Fibroblast of mammary gland (primary cell): ENCODE measurements at regions not wholly inside any gene's neighbourhood (a gene's known extent, or its start where the extent isn't known, plus 50 kb on each side); places are given as distances from the start of the nearest gene placed in this dataset.
"Not testable (repeated sequence)": the region's sequence is repeated elsewhere in the genome, so short reads cannot be mapped to it uniquely, and the experiment has no call there.

Experiments used
- DNase-seq: peaks from one replicate; pipeline ENCODE4 v3.0.0-alpha.2; 2010; ENCODE audit warnings: low read depth
- H3K4me3 ChIP-seq: 2 replicates; pipeline ENCODE4 v1.5.1; 2011; ENCODE audit warnings: low read depth, mild to moderate bottlenecking, low read length, moderate library complexity; ENCODE audit not compliant: control insufficient read depth
- CTCF ChIP-seq: conservative IDR thresholded peaks from 2 replicates; pipeline ENCODE4 v1.5.1; 2011; ENCODE audit warnings: low read depth, low read length, inconsistent platforms; ENCODE audit not compliant: control insufficient read depth, insufficient read depth

DNA sequence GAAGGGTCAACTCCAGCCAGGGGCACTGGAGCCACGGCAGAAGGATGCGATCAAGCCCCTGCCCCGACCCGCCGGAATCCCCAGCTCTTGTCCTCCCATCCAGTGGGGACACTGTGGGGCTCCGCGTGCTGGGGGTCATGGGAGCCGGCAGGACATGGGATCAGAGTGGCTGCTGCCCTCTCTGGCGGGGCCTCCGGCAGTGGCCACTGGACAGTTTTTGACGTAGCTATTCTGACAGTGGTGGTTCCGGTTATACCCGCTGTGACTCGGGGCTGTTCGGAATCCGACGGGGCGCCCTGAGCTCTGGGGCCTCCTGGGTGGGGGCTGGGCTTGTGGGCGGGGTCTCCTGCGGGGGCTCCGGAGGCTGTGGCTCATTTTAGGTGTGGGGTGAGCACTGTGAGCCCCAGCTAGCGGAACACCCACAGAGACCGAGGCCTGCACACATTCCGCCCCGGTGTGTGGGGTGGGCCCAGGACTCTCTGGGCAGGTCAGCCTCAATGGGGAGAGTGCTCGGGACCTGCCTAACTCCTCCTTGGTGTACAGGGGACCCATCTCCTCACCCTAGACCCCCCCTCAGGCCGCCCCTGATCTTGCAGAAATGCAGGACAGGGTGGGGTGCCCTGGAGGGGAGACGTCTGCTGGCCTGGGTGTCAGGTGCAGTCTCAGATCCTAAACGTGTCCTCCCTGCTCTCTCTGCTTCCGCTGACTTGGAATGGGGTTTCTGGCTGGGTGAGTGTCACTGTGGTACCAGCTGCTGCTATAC is 374.2 kb downstream of the TMEM121 start:
- TF ChIP-seq CTCF, result no peak
- H3K4me3 ChIP-seq, result no peak overlapping the region
- no peak for DNase-seq

DNA sequence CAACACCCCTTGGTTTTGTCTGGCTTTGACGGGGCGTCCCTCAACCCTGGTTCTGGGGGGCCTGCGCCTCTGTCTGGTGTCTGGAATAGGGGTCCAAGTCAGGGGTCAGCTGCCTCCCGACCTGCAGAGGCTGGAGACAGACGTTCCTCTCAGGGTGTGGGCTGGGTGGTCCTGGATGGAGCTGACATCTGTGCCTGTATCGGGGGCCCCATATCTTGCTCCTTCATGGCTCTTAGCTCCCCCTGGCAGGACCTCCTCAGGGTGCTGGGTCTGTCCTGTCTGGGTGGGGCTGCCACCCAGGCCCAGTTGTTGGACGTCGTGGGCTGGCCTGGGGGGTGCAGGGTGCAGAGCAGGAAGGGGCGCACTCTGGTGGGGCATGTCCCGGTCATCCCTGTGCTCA is 374.8 kb downstream of the TMEM121 start:
- TF ChIP-seq CTCF, result no peak
- no peak overlapping the region for H3K4me3 ChIP-seq
- DNase-seq, result no peak

- H3K4me3 ChIP-seq, result no peak overlapping the region
- DNase-seq, result no peak
- TF ChIP-seq CTCF, result no peak
These were observed 375.9 kb downstream of the TMEM121 start for GRCh38 chr14:105902131-105902898.

DNA sequence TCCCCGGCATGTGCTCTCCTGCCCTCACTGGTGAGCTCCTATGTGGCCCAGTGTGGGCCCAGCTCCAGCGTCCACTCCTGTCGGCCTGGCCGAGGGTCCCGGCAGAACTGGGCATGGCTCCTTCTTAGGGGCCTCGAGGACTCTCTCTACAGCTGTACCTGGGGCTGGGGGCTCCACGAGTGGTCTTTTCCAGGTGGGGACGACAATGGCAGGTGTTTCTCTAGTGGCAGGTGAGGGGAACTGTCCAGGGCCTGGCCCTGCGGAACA is 376.4 kb downstream of the TMEM121 start:
- H3K4me3 ChIP-seq, result not testable (repeated sequence)

DNA sequence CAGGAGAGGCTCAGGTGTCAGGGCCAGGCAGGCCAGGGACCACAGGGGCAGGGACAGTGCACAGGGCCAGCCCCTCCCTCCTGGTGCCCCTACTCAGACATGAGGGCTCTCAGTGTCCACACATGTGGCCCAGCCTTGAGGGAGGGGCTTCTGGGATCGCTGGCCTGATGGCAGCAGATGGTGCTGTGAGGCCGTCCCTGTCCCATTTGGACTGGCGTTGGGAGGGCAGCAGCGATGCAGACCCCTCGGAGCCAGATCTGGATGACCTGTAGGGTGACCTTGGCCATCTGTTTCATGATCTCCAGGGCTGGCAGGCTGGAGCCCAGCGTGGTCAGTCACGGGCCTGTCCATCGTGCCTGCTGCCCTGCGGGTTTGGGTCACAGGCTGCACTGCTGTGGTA is 377.6 kb downstream of the TMEM121 start:
- no peak overlapping the region for H3K4me3 ChIP-seq
- DNase-seq, result no peak
- no peak for TF ChIP-seq CTCF

More for the DNA sequence above, 376.4 kb downstream of the TMEM121 start:
- not testable (repeated sequence) for DNase-seq

DNA sequence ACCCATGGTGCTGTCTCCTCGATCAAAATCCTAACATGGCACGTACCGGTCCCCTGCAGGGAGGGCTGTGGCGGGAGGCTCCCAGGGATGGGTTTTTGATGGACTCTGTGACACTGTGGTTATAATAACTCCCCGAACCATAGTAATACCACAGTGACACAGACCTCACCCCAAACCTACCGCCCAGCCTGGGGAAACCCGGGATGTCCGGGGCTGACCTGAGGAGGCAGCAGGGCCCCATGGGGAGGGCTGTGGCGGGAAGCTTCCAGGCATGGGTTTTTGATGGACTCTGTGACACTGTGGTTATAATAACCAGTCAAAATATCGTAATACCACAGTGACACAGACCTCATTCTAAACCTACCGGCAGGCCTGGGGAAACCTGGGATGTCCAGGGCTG is 378.0 kb downstream of the TMEM121 start:
- H3K4me3 ChIP-seq, result no peak overlapping the region
- no peak for DNase-seq
- no peak for TF ChIP-seq CTCF

DNA sequence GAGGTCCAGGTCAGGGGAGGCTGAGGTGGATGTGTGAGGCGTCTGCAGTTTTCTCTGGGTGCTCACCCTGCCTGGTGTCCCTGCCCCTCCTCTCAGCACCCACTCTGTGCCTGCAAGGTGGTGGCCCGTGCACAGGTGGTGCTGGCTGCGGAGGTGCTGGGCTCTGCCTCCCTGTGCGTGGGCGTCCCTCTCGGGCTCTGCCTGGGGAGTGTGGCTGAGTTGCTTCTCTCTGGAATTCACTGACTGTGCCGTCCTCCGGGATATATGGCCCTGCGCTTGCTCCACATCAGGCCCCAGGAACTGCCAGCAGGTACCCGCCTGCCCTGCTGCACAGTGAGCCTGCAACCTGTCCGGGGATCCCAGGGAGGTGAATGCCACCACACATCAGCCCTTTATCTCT is 379.1 kb downstream of the TMEM121 start:
- H3K4me3 ChIP-seq, result no peak overlapping the region
- no peak for DNase-seq
- no peak for TF ChIP-seq CTCF
